ENCODE measurements at regions not wholly inside any gene's neighbourhood (a gene's known extent, or its start where the extent isn't known, plus 50 kb on each side); places are given as distances from the start of the nearest gene placed in this dataset.

DNA sequence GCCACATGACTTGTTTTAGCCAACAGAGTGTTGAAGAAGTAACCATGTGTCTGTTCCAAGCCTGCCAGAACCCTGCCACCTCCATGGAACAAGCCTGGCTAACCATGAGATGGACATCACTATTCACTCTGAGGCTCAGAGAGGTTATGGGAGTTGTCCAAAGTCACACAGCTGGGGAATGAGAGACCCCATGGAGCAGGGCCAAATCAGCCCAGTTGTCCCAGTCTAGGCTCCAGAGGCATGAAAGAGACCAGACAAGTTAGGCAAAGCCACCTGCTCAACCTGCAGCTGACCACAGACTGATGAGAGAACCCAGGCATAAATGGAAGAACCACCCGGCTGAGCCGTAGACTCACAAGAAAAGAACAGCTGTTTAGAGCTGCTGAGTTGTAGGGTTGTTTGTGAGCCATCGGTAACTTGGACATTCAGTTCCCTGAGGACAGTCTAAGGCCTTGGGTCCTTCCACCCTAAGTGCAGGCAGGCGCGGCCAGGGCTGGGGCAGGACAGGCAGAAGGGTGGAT lies 74.7 kb upstream of the PHF21B start:
- Histone ChIP-seq H3K36me3 (ENCODE audit: control insufficient read depth, insufficient read depth, low read length) (no peaks in the 10 kb centered on the region), H3K27me3 (replicated peaks; ENCODE audit: control insufficient read depth, insufficient read depth, low read length) (no peaks in the 10 kb centered on the region), H3K4me1 (no peaks in the 10 kb centered on the region), H3K9me3 (no peaks in the 10 kb centered on the region), H3K4me3 (ENCODE audit: low read depth, low read length) (no peak overlapping the region)
- peaks cover 13% of the 10 kb centered on the region for H3K9me3 Mint-ChIP-seq (ENCODE audit: unreplicated experiment)
- H3K27me3 Mint-ChIP-seq (ENCODE audit: insufficient read depth, unreplicated experiment), result peaks cover 6% of the 10 kb centered on the region
- H3K36me3 Mint-ChIP-seq (ENCODE audit: insufficient read depth, unreplicated experiment), result peaks cover 8% of the 10 kb centered on the region
- TF ChIP-seq, protein P1, sequence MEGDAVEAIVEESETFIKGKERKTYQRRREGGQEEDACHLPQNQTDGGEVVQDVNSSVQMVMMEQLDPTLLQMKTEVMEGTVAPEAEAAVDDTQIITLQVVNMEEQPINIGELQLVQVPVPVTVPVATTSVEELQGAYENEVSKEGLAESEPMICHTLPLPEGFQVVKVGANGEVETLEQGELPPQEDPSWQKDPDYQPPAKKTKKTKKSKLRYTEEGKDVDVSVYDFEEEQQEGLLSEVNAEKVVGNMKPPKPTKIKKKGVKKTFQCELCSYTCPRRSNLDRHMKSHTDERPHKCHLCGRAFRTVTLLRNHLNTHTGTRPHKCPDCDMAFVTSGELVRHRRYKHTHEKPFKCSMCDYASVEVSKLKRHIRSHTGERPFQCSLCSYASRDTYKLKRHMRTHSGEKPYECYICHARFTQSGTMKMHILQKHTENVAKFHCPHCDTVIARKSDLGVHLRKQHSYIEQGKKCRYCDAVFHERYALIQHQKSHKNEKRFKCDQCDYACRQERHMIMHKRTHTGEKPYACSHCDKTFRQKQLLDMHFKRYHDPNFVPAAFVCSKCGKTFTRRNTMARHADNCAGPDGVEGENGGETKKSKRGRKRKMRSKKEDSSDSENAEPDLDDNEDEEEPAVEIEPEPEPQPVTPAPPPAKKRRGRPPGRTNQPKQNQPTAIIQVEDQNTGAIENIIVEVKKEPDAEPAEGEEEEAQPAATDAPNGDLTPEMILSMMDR (IDR thresholded peaks at IDR 0.05; ENCODE audit: insufficient read depth in 1 of 2, low read depth in 1 of 2, low read length in 1 of 2, severe bottlenecking in 1 of 2, unreplicated experiment in 1 of 2), result no peak
- H3K27ac Mint-ChIP-seq (ENCODE audit: unreplicated experiment), result no peak overlapping the region
- no TSS peak for BruUV-seq (replicated peaks)
- no peak for DNase-seq
- H3K4me3 Mint-ChIP-seq (ENCODE audit: unreplicated experiment), result no peak overlapping the region
- intact Hi-C loops (cut with micrococcal nuclease; ENCODE audit: unreplicated experiment), result loop anchor here (5.0 kb wide), 1 partner anchor 97 kb away; no protein-coding TSS in a partner anchor
- ChIA-PET CTCF (no interaction called here), POLR2A (no interaction called here)
- peaks cover 13% of the 10 kb centered on the region for H3K4me1 Mint-ChIP-seq (ENCODE audit: low read depth, unreplicated experiment)

GRCh38 chr22:45087802-45088201 lies 75.9 kb upstream of the NUP50 start:
- Histone ChIP-seq H3K4me1 (peaks cover 15% of the 10 kb centered on the region), H3K36me3 (ENCODE audit: control insufficient read depth, insufficient read depth, low read length) (no peaks in the 10 kb centered on the region), H3K27me3 (replicated peaks; ENCODE audit: control insufficient read depth, insufficient read depth, low read length) (no peaks in the 10 kb centered on the region), H3K4me3 (ENCODE audit: low read depth, low read length) (no peak overlapping the region), H3K9me3 (no peaks in the 10 kb centered on the region)
- no peak for DNase-seq
- no peaks in the 10 kb centered on the region for H3K27me3 Mint-ChIP-seq (ENCODE audit: insufficient read depth, unreplicated experiment)
- peaks cover 9% of the 10 kb centered on the region for H3K4me1 Mint-ChIP-seq (ENCODE audit: low read depth, unreplicated experiment)
- intact Hi-C loops (cut with micrococcal nuclease; ENCODE audit: unreplicated experiment), result no loop called here
- ChIA-PET CTCF (no interaction called here), POLR2A (no interaction called here)
- H3K4me3 Mint-ChIP-seq (ENCODE audit: unreplicated experiment), result no peak overlapping the region
- H3K36me3 Mint-ChIP-seq (ENCODE audit: insufficient read depth, unreplicated experiment), result no peaks in the 10 kb centered on the region
- no TSS peak for BruUV-seq (replicated peaks)
- no peaks in the 10 kb centered on the region for H3K9me3 Mint-ChIP-seq (ENCODE audit: unreplicated experiment)
- TF ChIP-seq, protein P1 (IDR thresholded peaks at IDR 0.05; ENCODE audit: insufficient read depth in 1 of 2, low read depth in 1 of 2, low read length in 1 of 2, severe bottlenecking in 1 of 2, unreplicated experiment in 1 of 2), result no peak
- H3K27ac Mint-ChIP-seq (ENCODE audit: unreplicated experiment), result no peak overlapping the region

GRCh38 chr22:45088576-45088975 lies 75.1 kb upstream of the NUP50 start:
- CTCF ChIA-PET, result no interaction called here
- Histone ChIP-seq H3K9me3 (no peaks in the 10 kb centered on the region), H3K36me3 (ENCODE audit: control insufficient read depth, insufficient read depth, low read length) (no peaks in the 10 kb centered on the region), H3K4me3 (ENCODE audit: low read depth, low read length) (no peak overlapping the region), H3K4me1 (peaks cover 15% of the 10 kb centered on the region), H3K27me3 (replicated peaks; ENCODE audit: control insufficient read depth, insufficient read depth, low read length) (no peaks in the 10 kb centered on the region)
- TF ChIP-seq, protein P1 (IDR thresholded peaks at IDR 0.05; ENCODE audit: insufficient read depth in 1 of 2, low read depth in 1 of 2, low read length in 1 of 2, severe bottlenecking in 1 of 2, unreplicated experiment in 1 of 2), result no peak
- H3K4me3 Mint-ChIP-seq (ENCODE audit: unreplicated experiment), result no peak overlapping the region
- no peaks in the 10 kb centered on the region for H3K36me3 Mint-ChIP-seq (ENCODE audit: insufficient read depth, unreplicated experiment)
- DNase-seq, result no peak
- no peaks in the 10 kb centered on the region for H3K27me3 Mint-ChIP-seq (ENCODE audit: insufficient read depth, unreplicated experiment)
- BruUV-seq (replicated peaks), result no TSS peak
- no peaks in the 10 kb centered on the region for H3K9me3 Mint-ChIP-seq (ENCODE audit: unreplicated experiment)
- intact Hi-C loops (cut with micrococcal nuclease; ENCODE audit: unreplicated experiment), result no loop called here
- POLR2A ChIA-PET, result no interaction called here
- H3K4me1 Mint-ChIP-seq (ENCODE audit: low read depth, unreplicated experiment), result peaks cover 9% of the 10 kb centered on the region
- H3K27ac Mint-ChIP-seq (ENCODE audit: unreplicated experiment), result no peak overlapping the region
